ENCODE measurements at regions not wholly inside any gene's neighbourhood (a gene's known extent, or its start where the extent isn't known, plus 50 kb on each side); places are given as distances from the start of the nearest gene placed in this dataset.

GRCh38 chr14:61113561-61114225, 132.6 kb downstream of the SLC38A6 start:
- TF ChIP-seq CTCF (conservative IDR thresholded peaks at IDR 0.05; ENCODE audit: low read depth, low read length), result no peak
- no peak for TF ChIP-seq EZH2 (IDR thresholded peaks at IDR 0.05; ENCODE audit: low read length, unreplicated experiment)
- no peak for TF ChIP-seq EZH2phosphoT487 (IDR thresholded peaks at IDR 0.05; ENCODE audit: borderline replicate concordance, low read length)

Measured in PC-3 (cell line).